Activated effector memory CD4-positive, alpha-beta T cell treated with anti-CD3 and anti-CD28 coated beads, Interleukin-2, amount 50 U/mL, for 16 hours (primary cell): ENCODE measurements at regions not wholly inside any gene's neighbourhood (a gene's known extent, or its start where the extent isn't known, plus 50 kb on each side); places are given as distances from the start of the nearest gene placed in this dataset.
"Not testable (repeated sequence)": the region's sequence is repeated elsewhere in the genome, so short reads cannot be mapped to it uniquely, and the experiment has no call there.

Source experiments
- DNase-seq: peaks from one replicate; pipeline ENCODE4 v3.0.0-alpha.2; 2020

GRCh38 chr19:31448221-31448657, 99.0 kb upstream of the TSHZ3 start:
- DNase-seq: no peak

GRCh38 chr19:31449379-31449778, 100.1 kb upstream of the TSHZ3 start:
- DNase-seq: no peak

GRCh38 chr19:31450696-31451095, 101.5 kb upstream of the TSHZ3 start:
- DNase-seq: no peak

- DNase-seq: no peak
These were observed 102.6 kb upstream of the TSHZ3 start for GRCh38 chr19:31451686-31452330.

GRCh38 chr19:31459430-31459829, 110.2 kb upstream of the TSHZ3 start:
- DNase-seq: no peak

GRCh38 chr19:31461814-31462539, 112.7 kb upstream of the TSHZ3 start:
- no peak for DNase-seq

- DNase-seq: no peak
These were observed 121.1 kb upstream of the TSHZ3 start for GRCh38 chr19:31470229-31470939.

- no peak for DNase-seq
These were observed 121.7 kb upstream of the TSHZ3 start for GRCh38 chr19:31470952-31471351.

- DNase-seq: no peak
These were observed 129.0 kb upstream of the TSHZ3 start for GRCh38 chr19:31478241-31478640.

GRCh38 chr19:31483226-31483857, 134.1 kb upstream of the TSHZ3 start:
- no peak for DNase-seq

- not testable (repeated sequence) for DNase-seq
These were observed 135.7 kb upstream of the TSHZ3 start for GRCh38 chr19:31484858-31485410.

- no peak for DNase-seq
These were observed 136.2 kb upstream of the TSHZ3 start for GRCh38 chr19:31485472-31485871.

GRCh38 chr19:31491242-31491641, 142.0 kb upstream of the TSHZ3 start:
- DNase-seq: no peak

- DNase-seq: no peak
These were observed 142.8 kb upstream of the TSHZ3 start for GRCh38 chr19:31492050-31492449.

GRCh38 chr19:31496076-31496475, 146.8 kb upstream of the TSHZ3 start:
- no peak for DNase-seq

- no peak for DNase-seq
These were observed 148.5 kb upstream of the TSHZ3 start for GRCh38 chr19:31497709-31498108.

- no peak for DNase-seq
These were observed 149.5 kb upstream of the TSHZ3 start for GRCh38 chr19:31498781-31499180.

- DNase-seq: no peak
These were observed 150.3 kb upstream of the TSHZ3 start for GRCh38 chr19:31499281-31500196.

GRCh38 chr19:31500197-31500830, 151.1 kb upstream of the TSHZ3 start:
- DNase-seq: no peak

GRCh38 chr19:31500946-31501345, 151.7 kb upstream of the TSHZ3 start:
- no peak for DNase-seq

GRCh38 chr19:31501427-31502195, 152.4 kb upstream of the TSHZ3 start:
- DNase-seq: no peak
